Jurkat, Clone E6-1 (cell line): ENCODE measurements at regions not wholly inside any gene's neighbourhood (a gene's known extent, or its start where the extent isn't known, plus 50 kb on each side); places are given as distances from the start of the nearest gene placed in this dataset.
"Not testable (repeated sequence)": the region's sequence is repeated elsewhere in the genome, so short reads cannot be mapped to it uniquely, and the experiment has no call there.

Experiments used
- DNase-seq: peaks from one replicate; pipeline ENCODE4 v3.0.0-alpha.2; 2011; ENCODE audit warnings: low read depth, low spot score
- H3K4me3 ChIP-seq: 2 replicates; pipeline ENCODE4 v1.5.1; 2011; ENCODE audit warnings: mild to moderate bottlenecking, low read length, control low read depth, moderate library complexity

DNA sequence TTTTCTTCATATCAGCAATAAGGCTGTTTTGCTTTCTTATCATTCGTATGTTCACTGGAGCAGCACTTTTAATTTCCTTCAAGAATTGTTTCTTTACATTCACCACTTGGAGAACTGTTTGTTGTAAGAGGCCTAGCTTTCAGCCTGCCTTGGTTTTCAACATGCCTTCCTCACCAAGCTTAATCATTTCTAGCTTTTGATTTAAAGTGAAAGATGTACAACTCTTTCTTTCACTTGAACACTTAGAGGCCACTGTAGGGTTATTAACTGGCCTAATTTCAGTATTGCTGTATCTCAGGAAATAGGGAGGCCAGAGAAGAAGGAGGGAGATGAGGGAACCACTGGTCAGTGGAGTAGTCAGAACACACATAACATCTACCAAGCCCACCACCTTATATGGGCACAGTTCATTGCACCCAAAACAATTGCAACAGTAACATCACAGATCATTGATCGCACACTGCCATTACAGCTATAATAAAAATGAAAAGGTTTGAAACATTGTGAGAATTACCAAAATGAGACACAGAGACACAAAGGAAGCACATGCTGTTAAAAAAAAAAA, 181.4 kb upstream of the TUBA3C start:
- no peak for DNase-seq
- H3K4me3 ChIP-seq, result no peak overlapping the region

DNA sequence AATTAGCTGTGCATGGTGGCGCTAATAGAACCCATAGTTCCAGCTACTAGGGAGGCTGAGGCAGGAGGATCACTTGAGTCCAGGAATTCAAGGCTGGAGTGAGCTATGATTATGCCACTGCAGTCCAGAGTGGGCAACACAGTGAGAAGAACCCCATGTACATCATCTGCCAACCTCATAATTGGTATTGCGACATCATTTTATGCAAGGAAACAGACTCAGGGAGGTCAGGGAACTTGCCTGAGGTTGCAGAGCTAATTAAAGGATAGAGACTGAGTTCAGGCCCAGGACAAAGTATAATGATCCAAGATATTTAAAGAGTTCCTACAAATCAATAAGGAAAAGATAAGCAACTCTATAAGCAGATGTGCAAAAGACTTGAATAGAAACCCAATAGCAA, 178.1 kb upstream of the TUBA3C start:
- DNase-seq, H3K4me3 ChIP-seq: not testable (repeated sequence)

DNA sequence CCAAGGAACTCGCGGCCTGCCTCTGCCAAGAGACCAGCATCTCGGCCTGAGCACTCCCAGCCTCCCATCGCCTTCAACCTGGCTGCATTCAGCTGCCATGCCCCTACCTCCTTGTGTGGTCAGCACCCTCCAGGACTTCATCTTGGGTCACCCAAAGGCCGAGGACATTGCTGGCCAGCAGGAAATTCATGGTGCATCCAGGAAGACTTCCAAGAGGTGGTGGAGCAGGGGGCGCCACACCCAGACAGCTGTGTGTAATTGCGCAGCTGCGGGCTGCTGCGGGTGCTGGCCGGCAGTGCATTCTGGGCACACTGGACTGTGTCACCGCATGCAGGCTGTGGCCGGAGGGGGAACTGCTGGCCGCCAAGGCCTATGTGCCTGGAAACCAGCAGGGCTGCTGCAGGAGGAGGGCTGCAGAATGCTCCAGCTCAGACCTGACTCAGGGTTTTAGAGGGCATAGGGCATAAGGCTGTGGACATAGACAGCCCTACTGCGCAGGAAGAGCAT, 164.3 kb upstream of the TUBA3C start:
- no peak overlapping the region for H3K4me3 ChIP-seq
- DNase-seq, result no peak

DNA sequence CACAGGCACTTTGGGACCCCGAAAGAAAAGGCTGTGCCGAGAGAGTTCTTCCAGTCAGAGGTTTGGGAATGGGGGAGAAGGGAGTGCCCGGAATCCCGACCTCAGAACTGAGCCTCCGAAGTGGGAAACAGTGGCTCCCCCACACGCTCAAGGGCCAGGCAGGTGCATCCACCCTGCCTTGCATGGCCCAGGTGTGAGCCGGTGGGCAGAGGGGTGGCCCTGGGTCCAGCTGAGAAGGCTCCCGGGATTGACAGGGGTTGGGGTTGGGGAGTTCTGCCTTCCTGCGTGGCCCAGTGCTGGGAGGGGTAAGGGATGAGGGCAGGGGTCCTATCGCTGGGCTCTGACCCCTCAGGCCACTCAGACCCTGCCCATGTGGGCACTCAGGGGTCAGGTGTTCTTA, 163.5 kb upstream of the TUBA3C start:
- no peak for DNase-seq
- H3K4me3 ChIP-seq, result no peak overlapping the region

DNA sequence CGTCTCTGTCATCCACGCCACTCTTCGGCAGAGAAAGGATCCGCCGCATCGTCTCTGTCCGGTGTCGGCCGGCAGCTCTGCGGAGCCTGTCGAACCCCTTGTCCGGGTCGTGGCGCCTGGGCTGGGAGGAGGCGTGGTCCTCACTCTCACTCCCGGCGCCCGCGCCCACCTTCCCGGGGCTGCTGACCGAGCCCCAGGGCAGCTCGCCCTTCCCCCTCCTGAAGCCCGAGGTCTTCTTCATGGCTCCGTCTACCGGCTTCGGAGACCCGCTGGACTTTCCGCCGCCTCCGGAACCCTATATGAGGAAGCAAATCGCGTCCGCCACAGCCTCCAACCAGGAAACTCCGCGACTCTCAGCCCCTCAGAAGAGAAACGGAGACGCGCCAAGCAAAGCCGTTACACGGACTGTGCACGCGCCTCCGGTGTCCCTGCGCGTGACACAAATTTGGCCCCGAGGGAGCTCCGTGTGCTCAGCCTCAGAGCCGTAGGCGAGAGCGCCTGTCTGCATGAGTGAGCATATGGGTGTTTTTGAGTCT, 163.0 kb upstream of the TUBA3C start:
- DNase-seq, result not testable (repeated sequence)
- 0 out of 2 replicates have a peak overlapping the region, but pooled peaks have one; percentile 3 for H3K4me3 ChIP-seq

DNA sequence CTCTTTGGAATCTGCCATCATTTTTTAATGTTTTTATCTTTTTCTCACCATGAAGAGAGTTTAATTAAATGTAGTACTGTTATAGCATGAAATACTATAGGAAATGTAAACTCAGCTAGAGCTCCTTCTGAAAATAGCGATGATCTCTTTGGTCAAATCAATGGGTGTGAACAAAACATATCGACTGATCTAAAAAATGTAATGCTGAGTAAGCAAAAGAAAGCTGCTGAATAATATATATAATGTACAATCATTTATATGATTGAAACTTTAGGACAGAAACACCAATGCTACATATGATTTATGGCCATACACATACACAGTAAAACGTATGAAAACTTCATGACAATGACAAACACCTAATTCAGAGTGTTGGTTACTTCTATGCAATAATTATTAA, 150.8 kb upstream of the TUBA3C start:
- no peak for DNase-seq
- H3K4me3 ChIP-seq, result no peak overlapping the region

DNA sequence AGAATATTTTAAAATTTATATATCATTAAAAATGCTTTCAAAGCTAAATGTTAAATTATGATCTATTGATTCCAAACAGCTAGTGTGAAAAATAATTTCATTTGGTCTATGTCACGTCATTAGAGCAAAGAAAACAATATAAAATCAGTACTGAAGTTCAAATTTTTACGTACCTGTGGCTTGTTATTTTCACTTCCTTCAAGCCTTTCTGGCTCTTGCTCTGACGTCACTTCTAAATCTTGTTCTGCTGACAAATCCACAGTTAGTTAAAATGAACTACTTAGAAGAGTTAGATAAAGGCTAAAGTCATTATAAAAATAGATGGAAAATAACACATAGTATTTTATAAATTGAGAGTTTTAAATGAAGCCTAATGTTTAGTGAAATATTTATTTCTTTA, 147.7 kb upstream of the TUBA3C start:
- no peak overlapping the region for H3K4me3 ChIP-seq
- no peak for DNase-seq

DNA sequence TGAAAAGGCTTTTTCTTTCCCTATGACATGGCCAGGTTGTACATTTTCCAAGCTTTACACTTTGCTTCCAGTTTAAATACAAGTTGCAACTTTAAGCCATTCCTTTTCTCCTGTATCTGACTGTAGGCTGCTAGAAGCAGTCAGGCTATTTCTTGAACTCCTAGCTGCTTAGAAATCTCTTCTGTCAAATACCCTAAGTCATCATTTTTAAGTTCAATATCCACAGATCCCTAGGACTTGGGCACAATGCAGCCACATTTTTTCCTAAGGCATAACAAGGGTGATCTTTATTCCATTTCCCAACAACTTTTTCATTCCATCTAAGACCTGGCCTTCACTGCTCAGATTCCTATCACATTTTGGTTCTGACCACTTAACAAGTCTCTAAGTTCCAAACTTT, 142.7 kb upstream of the TUBA3C start:
- no peak overlapping the region for H3K4me3 ChIP-seq
- no peak for DNase-seq

DNA sequence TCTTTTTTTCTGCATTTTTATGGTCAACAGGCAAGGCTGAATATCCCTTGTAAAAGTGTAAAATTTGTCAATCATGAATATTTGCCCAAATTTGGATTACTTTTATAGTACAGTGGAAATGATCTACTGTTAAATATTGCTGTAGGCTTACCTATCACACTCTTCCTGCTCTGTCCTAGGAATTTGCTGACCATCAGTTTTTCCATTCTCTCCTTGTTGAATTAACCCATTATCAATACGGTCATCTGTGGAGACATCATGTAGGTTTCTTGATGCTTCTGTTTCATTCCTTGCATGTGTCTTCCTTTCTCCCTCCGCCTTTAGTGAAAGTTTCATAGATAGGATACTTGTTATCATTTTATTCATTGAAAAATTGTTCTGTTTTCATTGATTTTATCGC, 139.6 kb upstream of the TUBA3C start:
- no peak overlapping the region for H3K4me3 ChIP-seq
- no peak for DNase-seq

DNA sequence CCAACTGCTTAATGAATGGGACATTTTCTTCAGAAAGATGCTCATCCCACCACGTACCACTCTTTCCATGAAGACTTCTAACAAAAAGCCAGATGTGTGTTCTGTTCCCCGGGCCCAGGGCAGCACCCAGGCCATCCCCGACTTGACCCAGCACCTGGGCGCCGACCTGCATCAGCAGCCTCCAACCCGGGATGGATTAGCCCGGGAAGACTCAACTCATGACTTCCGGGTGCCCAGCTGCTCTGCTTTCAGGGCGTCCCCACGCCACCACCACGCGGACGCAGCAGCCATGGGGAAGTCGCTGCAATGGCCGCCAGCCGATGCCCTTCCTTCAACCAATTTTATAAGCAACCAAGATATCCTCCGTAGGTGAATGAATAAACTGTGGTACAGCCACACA, 123.8 kb upstream of the TUBA3C start:
- no peak for DNase-seq
- no peak overlapping the region for H3K4me3 ChIP-seq

DNA sequence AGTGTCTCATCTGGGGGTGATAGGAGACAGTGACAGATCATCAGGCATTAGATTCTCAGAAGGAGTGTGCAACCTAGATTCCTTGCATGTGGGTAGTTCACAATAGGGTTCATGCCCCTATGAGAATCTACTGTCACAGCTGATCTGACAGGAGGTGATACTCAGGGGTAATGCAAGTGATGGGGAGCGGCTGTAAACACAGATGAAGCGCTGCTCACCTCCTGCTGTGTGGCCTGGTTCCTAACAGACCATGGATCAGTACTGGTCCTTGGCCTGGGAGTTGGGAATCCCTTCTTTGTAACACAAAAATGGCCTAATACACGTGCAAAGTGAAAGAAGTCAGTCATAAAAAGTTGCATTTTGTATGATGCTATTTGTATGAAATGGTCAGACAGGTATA, 107.6 kb upstream of the TUBA3C start:
- no peak for DNase-seq
- no peak overlapping the region for H3K4me3 ChIP-seq

DNA sequence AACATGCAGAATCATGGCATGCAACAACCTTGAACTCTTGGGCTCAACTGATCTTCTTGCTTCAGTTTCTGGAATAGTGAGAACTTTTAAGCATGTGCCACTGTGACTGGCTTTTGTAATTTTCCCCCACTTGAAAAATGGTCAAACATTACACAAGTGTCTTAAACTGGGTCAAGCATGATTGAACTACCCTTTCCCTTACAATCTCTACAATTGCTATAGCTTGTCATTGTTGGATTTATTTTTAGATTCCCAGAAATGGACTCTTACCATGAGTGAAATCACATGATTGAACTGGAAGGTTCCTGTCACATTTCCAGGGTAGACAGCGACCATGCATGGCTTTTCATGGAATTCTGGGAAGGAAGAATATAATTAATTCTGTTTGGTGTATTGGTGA, 102.2 kb upstream of the TUBA3C start:
- DNase-seq, result no peak
- H3K4me3 ChIP-seq, result no peak overlapping the region

DNA sequence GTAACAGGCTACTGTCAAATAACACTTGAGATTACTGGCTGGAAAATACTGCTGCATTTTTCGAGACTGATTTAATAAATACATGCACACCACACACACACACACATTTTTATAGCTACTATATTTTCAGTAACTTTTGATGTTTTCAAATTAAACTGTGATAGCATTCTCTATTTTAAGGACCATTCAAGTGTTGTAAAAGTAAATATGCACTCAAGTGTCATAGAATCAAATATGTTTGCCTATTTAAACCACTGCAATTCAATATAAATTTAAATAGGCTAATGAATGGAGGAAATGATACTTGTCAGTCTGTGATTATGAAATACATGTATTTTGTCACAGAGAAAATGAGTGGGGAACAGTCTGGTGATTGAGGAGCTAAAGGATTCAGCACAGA, 86.7 kb upstream of the TUBA3C start:
- no peak overlapping the region for H3K4me3 ChIP-seq
- DNase-seq, result no peak

DNA sequence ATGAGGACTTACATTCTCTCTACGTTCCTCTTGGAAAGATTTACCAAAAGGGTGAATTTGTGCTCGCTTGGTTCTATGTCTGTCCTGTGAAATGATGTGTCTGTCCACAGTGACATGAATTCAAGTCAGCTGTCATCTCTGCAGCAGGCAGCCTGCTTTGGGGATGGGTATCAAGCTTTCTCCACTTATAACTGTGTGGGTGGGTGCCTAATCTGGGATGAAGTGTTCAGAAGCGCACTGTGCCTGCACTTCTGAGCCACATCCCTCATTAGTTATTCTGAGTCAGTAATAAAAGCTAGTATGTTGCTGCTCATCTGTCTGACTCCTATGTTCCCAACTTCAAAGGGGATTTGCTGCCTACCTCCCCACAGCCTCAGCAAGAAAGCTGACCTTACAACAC, 86.1 kb upstream of the TUBA3C start:
- no peak overlapping the region for H3K4me3 ChIP-seq
- no peak for DNase-seq

DNA sequence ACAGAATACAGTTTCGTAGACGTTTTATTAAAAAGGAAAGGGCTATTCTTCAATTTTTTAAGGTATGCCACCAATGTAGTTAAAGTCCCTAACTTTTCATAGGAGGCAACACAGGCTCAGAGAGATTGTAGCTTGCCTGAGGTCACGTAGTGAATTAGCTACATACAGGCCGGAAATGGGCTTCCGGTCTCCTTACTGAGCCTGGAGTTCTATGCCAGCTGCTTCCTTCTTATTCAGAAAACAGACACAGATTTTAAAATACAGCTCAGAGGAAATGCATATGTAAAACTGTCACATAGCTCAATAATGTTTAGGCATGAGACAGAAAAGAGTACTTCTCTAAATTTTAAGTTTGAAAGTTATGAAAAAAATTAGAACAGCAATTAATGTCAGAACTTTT, 85.4 kb upstream of the TUBA3C start:
- DNase-seq, result no peak
- no peak overlapping the region for H3K4me3 ChIP-seq

DNA sequence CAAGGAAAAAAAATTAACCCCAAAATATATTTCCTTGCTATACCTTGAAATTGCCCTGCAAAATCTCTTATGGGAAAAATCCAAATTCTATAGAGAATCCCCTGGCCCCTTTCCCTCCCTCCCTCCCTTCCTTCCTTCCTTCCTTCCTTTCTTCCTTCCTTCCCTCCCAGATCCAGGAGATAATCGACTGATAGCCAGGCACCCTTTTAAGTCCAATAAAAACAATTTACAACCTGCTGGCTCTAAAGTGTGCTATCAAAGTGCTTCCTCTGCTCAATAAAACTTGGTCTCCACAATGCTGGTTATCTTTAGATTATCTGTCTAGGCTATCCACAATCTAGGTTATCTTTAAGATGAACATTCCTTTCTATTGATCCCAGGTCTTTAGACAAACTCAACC, 83.1 kb upstream of the TUBA3C start:
- no peak for DNase-seq
- H3K4me3 ChIP-seq, result no peak overlapping the region

DNA sequence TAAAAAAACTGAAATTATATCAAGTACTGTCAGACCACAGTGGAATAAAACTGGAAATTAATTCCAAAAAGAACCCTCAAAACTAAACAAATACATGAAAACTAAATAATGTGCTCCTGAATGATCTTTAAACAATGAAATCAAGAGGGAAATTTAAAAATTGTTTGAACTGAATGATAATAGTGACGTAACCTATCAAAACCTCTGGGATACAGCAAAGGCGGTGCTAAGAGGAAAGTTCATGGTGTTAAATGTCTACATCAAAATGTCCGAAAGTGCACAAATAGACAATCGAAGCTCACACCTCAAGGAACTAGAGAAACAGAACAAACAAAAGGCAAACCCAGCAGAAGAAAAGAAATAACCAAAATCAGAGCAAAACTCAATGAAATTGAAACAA, 70.8 kb upstream of the TUBA3C start:
- no peak for DNase-seq
- H3K4me3 ChIP-seq, result no peak overlapping the region

DNA sequence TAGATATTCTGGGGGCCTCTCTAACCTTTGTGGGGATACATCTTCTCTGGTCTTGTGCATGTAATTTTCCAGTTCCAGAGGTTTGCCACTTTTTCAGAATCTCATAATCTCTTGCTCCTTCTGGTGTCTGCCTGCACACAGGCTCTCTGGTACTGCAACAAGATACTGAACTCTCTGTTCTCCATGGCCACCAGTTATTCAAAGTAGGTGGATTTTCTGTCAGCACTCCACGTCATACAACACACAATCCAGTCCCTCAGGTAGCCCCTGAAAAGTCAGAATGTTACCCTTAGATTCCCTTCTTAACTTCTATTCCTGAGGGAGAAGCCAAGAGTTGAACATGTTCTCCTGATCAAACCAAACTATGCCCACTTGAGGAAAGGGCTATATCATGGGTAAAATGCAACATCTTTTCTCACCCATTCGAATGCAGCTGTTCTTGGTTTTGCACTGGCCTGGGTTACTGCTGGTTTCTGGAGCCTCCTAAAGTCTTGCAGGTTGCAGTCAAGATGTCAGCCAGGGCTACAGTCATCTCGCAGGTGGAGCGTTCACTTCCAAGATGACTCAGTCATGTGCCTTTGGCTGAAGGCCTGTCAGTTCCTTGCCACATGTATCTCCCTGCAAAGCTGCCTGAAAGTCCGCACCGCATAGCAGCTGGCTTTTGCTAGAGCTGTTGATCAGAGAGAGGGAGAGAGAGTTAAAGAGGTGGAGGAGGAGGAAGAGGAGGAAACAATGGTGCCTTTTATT, 57.7 kb upstream of the TUBA3C start:
- H3K4me3 ChIP-seq, result no peak overlapping the region
- DNase-seq, result no peak
